ENCODE measurements at regions not wholly inside any gene's neighbourhood (a gene's known extent, or its start where the extent isn't known, plus 50 kb on each side); places are given as distances from the start of the nearest gene placed in this dataset.

DNA sequence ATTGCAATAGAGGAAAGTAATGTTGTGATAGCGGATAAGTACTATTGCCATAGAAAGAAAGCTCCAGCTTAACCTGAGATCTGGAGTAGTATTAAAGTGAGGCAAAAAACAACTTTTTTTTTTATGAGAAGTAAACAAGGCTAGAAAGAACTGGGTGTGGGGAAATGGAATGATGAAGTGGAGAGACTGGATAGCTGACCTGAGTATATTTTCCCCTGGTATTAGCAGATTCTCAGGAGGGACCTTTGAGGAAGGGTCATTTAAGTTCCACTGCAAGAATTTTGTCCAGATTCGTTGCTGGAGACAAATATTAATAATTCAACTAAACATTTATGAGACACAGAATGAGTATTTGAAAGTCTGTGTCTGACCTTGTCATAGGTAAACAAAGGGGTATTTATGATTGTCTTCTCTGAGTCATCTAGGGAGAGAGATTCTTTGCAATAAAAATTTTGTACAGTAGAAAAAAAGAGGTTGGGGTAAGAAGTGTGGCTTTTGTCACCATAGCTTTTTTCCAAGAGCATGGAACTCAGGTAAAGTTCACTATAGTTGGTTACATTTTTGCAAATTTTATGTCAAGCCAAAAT lies 2095.9 kb downstream of the ARAP2 start:
- TF ChIP-seq CTCF (IDR thresholded peaks at IDR 0.05) (no peak), POLR2AphosphoS5 (IDR thresholded peaks at IDR 0.05) (no peak), POLR2A (IDR thresholded peaks at IDR 0.05) (no peak), EP300 (IDR thresholded peaks at IDR 0.05) (no peak)
